ENCODE measurements at regions not wholly inside any gene's neighbourhood (a gene's known extent, or its start where the extent isn't known, plus 50 kb on each side); places are given as distances from the start of the nearest gene placed in this dataset.

DNA sequence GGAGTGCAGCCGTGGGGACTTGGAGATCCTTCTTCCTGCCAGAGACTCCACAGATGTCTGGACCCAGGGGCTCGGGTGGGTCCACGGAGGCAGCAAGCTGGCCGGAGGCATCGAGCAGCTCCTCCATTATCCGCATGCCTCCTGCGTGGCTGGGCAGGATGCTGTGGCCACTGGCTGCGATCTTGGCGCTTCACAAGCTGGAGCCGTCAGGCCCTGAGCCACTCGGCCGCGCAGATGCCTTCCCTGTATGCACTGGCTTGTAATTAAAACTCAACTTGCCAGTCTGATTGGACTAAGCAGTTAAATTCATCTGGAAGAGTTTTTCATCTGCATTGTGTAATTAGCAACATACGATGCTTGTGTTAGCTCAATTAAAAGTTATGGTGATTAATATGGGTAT lies 151.5 kb downstream of the AACS start:
- no peaks in the 10 kb centered on the region for H3K36me3 ChIP-seq (ENCODE audit: control insufficient read depth in 2 of 2, insufficient read depth in 2 of 2, low read length in 1 of 2)
- ChIA-PET CTCF (no interaction called here), RAD21 (ENCODE audit: unreplicated experiment) (no interaction called here), POLR2A (no interaction called here), SMC1A (ENCODE audit: uncharacterized antibody, unreplicated experiment) (no interaction called here)
- intact Hi-C loops (cut with micrococcal nuclease; ENCODE audit: unreplicated experiment): no loop called here
- no peaks in the 10 kb centered on the region; the same call in 1 of the 2 replicates for H4K20me1 ChIP-seq (ENCODE audit: control insufficient read depth, insufficient read depth)
- FAIRE-seq (no peak), ATAC-seq (no peak), DNase-seq (ENCODE audit: low read depth, low spot score) (no peak)
- H3K27ac ChIP-seq (ENCODE audit: control insufficient read depth, insufficient read depth): no peak overlapping the region
- in situ Hi-C loops (cut with MboI): no loop called here
- WGBS (ENCODE audit: insufficient coverage, insufficient replicate concordance, low lambda C conversion rate, missing lambda C conversion rate): 43% methylated on average over 14 of the region's 14 CpGs
- no peaks in the 10 kb centered on the region for H3K79me2 ChIP-seq (ENCODE audit: control insufficient read depth, insufficient read depth, low read length)
- no peaks in the 10 kb centered on the region for H3K9me3 ChIP-seq (replicated peaks; ENCODE audit: control insufficient read depth, insufficient read depth, low read length)
- no TSS peak for BruUV-seq (replicated peaks)
- H3K9ac ChIP-seq (ENCODE audit: control insufficient read depth, insufficient read depth, low read length): no peak overlapping the region
- H3K4me2 ChIP-seq (ENCODE audit: control insufficient read depth, insufficient read depth): no peak overlapping the region
- H3K27me3 ChIP-seq (replicated peaks in 1 of 2; ENCODE audit: control insufficient read depth in 2 of 2, insufficient read depth in 2 of 2, low read length in 1 of 2): no peaks in the 10 kb centered on the region
- no peak overlapping the region for H2AFZ ChIP-seq (ENCODE audit: control insufficient read depth, low read depth, low read length)
- H3K4me1 ChIP-seq (ENCODE audit: control insufficient read depth, insufficient read depth, low read length): no peaks in the 10 kb centered on the region
- H3K4me3 ChIP-seq: no peak overlapping the region
- TF ChIP-seq TCF3 (IDR thresholded peaks at IDR 0.05; ENCODE audit: borderline replicate concordance, insufficient read depth, low read depth, low read length) (no peak), GATAD2B (conservative IDR thresholded peaks at IDR 0.05; ENCODE audit: low read depth) (no peak), IRF4 (IDR thresholded peaks at IDR 0.05; ENCODE audit: low read depth, low read length) (no peak), MYB (IDR thresholded peaks at IDR 0.05; ENCODE audit: borderline replicate concordance, low read depth, low read length) (no peak), TCF7 (IDR thresholded peaks at IDR 0.05; ENCODE audit: borderline replicate concordance) (no peak), CBX5 (IDR thresholded peaks at IDR 0.05; ENCODE audit: low read depth) (no peak)
- TF ChIP-seq, protein P1, sequence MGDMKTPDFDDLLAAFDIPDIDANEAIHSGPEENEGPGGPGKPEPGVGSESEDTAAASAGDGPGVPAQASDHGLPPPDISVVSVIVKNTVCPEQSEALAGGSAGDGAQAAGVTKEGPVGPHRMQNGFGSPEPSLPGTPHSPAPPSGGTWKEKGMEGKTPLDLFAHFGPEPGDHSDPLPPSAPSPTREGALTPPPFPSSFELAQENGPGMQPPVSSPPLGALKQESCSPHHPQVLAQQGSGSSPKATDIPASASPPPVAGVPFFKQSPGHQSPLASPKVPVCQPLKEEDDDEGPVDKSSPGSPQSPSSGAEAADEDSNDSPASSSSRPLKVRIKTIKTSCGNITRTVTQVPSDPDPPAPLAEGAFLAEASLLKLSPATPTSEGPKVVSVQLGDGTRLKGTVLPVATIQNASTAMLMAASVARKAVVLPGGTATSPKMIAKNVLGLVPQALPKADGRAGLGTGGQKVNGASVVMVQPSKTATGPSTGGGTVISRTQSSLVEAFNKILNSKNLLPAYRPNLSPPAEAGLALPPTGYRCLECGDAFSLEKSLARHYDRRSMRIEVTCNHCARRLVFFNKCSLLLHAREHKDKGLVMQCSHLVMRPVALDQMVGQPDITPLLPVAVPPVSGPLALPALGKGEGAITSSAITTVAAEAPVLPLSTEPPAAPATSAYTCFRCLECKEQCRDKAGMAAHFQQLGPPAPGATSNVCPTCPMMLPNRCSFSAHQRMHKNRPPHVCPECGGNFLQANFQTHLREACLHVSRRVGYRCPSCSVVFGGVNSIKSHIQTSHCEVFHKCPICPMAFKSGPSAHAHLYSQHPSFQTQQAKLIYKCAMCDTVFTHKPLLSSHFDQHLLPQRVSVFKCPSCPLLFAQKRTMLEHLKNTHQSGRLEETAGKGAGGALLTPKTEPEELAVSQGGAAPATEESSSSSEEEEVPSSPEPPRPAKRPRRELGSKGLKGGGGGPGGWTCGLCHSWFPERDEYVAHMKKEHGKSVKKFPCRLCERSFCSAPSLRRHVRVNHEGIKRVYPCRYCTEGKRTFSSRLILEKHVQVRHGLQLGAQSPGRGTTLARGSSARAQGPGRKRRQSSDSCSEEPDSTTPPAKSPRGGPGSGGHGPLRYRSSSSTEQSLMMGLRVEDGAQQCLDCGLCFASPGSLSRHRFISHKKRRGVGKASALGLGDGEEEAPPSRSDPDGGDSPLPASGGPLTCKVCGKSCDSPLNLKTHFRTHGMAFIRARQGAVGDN (IDR thresholded peaks at IDR 0.05): no peak
- TF ChIP-seq, protein P2, sequence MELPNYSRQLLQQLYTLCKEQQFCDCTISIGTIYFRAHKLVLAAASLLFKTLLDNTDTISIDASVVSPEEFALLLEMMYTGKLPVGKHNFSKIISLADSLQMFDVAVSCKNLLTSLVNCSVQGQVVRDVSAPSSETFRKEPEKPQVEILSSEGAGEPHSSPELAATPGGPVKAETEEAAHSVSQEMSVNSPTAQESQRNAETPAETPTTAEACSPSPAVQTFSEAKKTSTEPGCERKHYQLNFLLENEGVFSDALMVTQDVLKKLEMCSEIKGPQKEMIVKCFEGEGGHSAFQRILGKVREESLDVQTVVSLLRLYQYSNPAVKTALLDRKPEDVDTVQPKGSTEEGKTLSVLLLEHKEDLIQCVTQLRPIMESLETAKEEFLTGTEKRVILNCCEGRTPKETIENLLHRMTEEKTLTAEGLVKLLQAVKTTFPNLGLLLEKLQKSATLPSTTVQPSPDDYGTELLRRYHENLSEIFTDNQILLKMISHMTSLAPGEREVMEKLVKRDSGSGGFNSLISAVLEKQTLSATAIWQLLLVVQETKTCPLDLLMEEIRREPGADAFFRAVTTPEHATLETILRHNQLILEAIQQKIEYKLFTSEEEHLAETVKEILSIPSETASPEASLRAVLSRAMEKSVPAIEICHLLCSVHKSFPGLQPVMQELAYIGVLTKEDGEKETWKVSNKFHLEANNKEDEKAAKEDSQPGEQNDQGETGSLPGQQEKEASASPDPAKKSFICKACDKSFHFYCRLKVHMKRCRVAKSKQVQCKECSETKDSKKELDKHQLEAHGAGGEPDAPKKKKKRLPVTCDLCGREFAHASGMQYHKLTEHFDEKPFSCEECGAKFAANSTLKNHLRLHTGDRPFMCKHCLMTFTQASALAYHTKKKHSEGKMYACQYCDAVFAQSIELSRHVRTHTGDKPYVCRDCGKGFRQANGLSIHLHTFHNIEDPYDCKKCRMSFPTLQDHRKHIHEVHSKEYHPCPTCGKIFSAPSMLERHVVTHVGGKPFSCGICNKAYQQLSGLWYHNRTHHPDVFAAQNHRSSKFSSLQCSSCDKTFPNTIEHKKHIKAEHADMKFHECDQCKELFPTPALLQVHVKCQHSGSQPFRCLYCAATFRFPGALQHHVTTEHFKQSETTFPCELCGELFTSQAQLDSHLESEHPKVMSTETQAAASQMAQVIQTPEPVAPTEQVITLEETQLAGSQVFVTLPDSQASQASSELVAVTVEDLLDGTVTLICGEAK (IDR thresholded peaks at IDR 0.05; ENCODE audit: borderline replicate concordance): no peak
- TF ChIP-seq, protein P3, sequence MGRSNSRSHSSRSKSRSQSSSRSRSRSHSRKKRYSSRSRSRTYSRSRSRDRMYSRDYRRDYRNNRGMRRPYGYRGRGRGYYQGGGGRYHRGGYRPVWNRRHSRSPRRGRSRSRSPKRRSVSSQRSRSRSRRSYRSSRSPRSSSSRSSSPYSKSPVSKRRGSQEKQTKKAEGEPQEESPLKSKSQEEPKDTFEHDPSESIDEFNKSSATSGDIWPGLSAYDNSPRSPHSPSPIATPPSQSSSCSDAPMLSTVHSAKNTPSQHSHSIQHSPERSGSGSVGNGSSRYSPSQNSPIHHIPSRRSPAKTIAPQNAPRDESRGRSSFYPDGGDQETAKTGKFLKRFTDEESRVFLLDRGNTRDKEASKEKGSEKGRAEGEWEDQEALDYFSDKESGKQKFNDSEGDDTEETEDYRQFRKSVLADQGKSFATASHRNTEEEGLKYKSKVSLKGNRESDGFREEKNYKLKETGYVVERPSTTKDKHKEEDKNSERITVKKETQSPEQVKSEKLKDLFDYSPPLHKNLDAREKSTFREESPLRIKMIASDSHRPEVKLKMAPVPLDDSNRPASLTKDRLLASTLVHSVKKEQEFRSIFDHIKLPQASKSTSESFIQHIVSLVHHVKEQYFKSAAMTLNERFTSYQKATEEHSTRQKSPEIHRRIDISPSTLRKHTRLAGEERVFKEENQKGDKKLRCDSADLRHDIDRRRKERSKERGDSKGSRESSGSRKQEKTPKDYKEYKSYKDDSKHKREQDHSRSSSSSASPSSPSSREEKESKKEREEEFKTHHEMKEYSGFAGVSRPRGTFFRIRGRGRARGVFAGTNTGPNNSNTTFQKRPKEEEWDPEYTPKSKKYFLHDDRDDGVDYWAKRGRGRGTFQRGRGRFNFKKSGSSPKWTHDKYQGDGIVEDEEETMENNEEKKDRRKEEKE (IDR thresholded peaks at IDR 0.05): no peak
- TF ChIP-seq, protein P4, sequence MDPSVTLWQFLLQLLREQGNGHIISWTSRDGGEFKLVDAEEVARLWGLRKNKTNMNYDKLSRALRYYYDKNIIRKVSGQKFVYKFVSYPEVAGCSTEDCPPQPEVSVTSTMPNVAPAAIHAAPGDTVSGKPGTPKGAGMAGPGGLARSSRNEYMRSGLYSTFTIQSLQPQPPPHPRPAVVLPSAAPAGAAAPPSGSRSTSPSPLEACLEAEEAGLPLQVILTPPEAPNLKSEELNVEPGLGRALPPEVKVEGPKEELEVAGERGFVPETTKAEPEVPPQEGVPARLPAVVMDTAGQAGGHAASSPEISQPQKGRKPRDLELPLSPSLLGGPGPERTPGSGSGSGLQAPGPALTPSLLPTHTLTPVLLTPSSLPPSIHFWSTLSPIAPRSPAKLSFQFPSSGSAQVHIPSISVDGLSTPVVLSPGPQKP (IDR thresholded peaks at IDR 0.05; ENCODE audit: low read depth, low read length): no peak
- TF ChIP-seq, protein P5, sequence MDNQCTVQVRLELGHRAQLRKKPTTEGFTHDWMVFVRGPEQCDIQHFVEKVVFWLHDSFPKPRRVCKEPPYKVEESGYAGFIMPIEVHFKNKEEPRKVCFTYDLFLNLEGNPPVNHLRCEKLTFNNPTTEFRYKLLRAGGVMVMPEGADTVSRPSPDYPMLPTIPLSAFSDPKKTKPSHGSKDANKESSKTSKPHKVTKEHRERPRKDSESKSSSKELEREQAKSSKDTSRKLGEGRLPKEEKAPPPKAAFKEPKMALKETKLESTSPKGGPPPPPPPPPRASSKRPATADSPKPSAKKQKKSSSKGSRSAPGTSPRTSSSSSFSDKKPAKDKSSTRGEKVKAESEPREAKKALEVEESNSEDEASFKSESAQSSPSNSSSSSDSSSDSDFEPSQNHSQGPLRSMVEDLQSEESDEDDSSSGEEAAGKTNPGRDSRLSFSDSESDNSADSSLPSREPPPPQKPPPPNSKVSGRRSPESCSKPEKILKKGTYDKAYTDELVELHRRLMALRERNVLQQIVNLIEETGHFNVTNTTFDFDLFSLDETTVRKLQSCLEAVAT (IDR thresholded peaks at IDR 0.05): no peak
